GM18867 (cell line): ENCODE measurements at regions not wholly inside any gene's neighbourhood (a gene's known extent, or its start where the extent isn't known, plus 50 kb on each side); places are given as distances from the start of the nearest gene placed in this dataset.
A peak's percentile ranks its signal among the peaks of the same experiment; 100 is the strongest.
"Not testable (repeated sequence)": the region's sequence is repeated elsewhere in the genome, so short reads cannot be mapped to it uniquely, and the experiment has no call there.

Source experiments
- ATAC-seq: cut with Tn5 transposase; IDR thresholded peaks from one replicate; pipeline ENCODE4 v1.9.1; 2021; ENCODE audit warnings: mild to moderate bottlenecking, moderate library complexity; ENCODE audit not compliant: unreplicated experiment

GRCh38 chr2:236489083-236489482 is 80.5 kb upstream of the ACKR3 start:
- not testable (repeated sequence) for ATAC-seq

- no peak for ATAC-seq
Measured at GRCh38 chr2:236489895-236490404, 79.7 kb upstream of the ACKR3 start.

GRCh38 chr2:236496340-236496739 is 73.3 kb upstream of the ACKR3 start:
- ATAC-seq = no peak

GRCh38 chr2:236498369-236498768 is 71.3 kb upstream of the ACKR3 start:
- no peak for ATAC-seq

GRCh38 chr2:236499691-236500578 is 69.7 kb upstream of the ACKR3 start:
- no peak for ATAC-seq

GRCh38 chr2:236501026-236501425 is 68.6 kb upstream of the ACKR3 start:
- ATAC-seq = no peak

- ATAC-seq = no peak
Measured at GRCh38 chr2:236501531-236501930, 68.1 kb upstream of the ACKR3 start.

GRCh38 chr2:236503100-236503499 is 66.5 kb upstream of the ACKR3 start:
- ATAC-seq = no peak

- ATAC-seq = no peak
Measured at GRCh38 chr2:236503583-236503982, 66.0 kb upstream of the ACKR3 start.

GRCh38 chr2:236505041-236505440 is 64.6 kb upstream of the ACKR3 start:
- no peak for ATAC-seq

- ATAC-seq = no peak
Measured at GRCh38 chr2:236505648-236506047, 64.0 kb upstream of the ACKR3 start.

GRCh38 chr2:236507393-236508085 is 62.1 kb upstream of the ACKR3 start:
- ATAC-seq = no peak

- ATAC-seq = no peak
Measured at GRCh38 chr2:236508466-236508865, 61.2 kb upstream of the ACKR3 start.

- no peak for ATAC-seq
Measured at GRCh38 chr2:236510034-236510433, 59.6 kb upstream of the ACKR3 start.

GRCh38 chr2:236511266-236511665 is 58.4 kb upstream of the ACKR3 start:
- no peak for ATAC-seq

GRCh38 chr2:236512267-236512666 is 57.4 kb upstream of the ACKR3 start:
- no peak for ATAC-seq

GRCh38 chr2:236512902-236513435 is 56.7 kb upstream of the ACKR3 start:
- ATAC-seq = peak; percentile 70

GRCh38 chr2:236513956-236514355 is 55.7 kb upstream of the ACKR3 start:
- no peak for ATAC-seq

- no peak for ATAC-seq
Measured at GRCh38 chr2:236516708-236517107, 52.9 kb upstream of the ACKR3 start.

GRCh38 chr2:236517251-236518031 is 52.2 kb upstream of the ACKR3 start:
- no peak for ATAC-seq
